DOHH2 (cell line): ENCODE measurements at regions not wholly inside any gene's neighbourhood (a gene's known extent, or its start where the extent isn't known, plus 50 kb on each side); places are given as distances from the start of the nearest gene placed in this dataset.

Source experiments
- H3F3A ChIP-seq: fragments of 200-600 bp; sonication (generic), shearing (Covaris generic); 2 replicates; pipeline ENCODE4 v1.6.0; 2016; ENCODE audit warnings: antibody characterized with exemption, mild to moderate bottlenecking; ENCODE audit not compliant: control insufficient read depth, insufficient read depth
- H3K27ac ChIP-seq: fragments of 200-600 bp; sonication (generic); 2 replicates; pipeline ENCODE4 v1.5.1; 2014; ENCODE audit warnings: low read depth, mild to moderate bottlenecking, low read length, moderate library complexity
- H3K27me3 ChIP-seq: fragments of 200-600 bp; sonication (generic); 2 replicates; pipeline ENCODE4 v1.6.1; 2014; ENCODE audit warnings: mild to moderate bottlenecking, low read length, mixed read lengths; ENCODE audit not compliant: control insufficient read depth
- H3K36me3 ChIP-seq: fragments of 200-600 bp; sonication (generic); 2 replicates; pipeline ENCODE4 v1.6.1; 2014; ENCODE audit warnings: mild to moderate bottlenecking, low read length, moderate library complexity, mixed read lengths; ENCODE audit not compliant: control insufficient read depth
- H3K4me1 ChIP-seq: fragments of 200-600 bp; sonication (generic); 2 replicates; pipeline ENCODE4 v1.6.1; 2014; ENCODE audit warnings: mild to moderate bottlenecking, low read length, mixed read lengths; ENCODE audit not compliant: control insufficient read depth
- H3K4me2 ChIP-seq: fragments of 200-600 bp; sonication (generic); 2 replicates; pipeline ENCODE4 v1.6.0; 2014; ENCODE audit warnings: mild to moderate bottlenecking, low read length, moderate library complexity
- H3K4me3 ChIP-seq: fragments of 200-600 bp; sonication (generic); 2 replicates; pipeline ENCODE4 v1.5.1; 2014; ENCODE audit warnings: mild to moderate bottlenecking, low read length, mixed read lengths
- H3K79me2 ChIP-seq: fragments of 200-600 bp; sonication (generic); 2 replicates; pipeline ENCODE4 v1.6.1; 2014; ENCODE audit warnings: mild to moderate bottlenecking, low read length, mixed read lengths; ENCODE audit not compliant: control insufficient read depth
- H3K9me2 ChIP-seq: fragments of 200-600 bp; sonication (generic); replicated peaks from 2 replicates; pipeline ENCODE4 v1.6.1; 2014; ENCODE audit warnings: mild to moderate bottlenecking, low read length, mixed read lengths; ENCODE audit not compliant: control insufficient read depth
- H3K9me3 ChIP-seq: fragments of 200-600 bp; sonication (generic); 2 replicates; pipeline ENCODE4 v1.6.1; 2014; ENCODE audit warnings: antibody characterized with exemption, low read length, mixed read lengths; ENCODE audit not compliant: control insufficient read depth, insufficient read depth
- H4K20me1 ChIP-seq: fragments of 200-600 bp; sonication (generic); 2 replicates; pipeline ENCODE4 v1.6.0; 2014; ENCODE audit warnings: low read depth, mild to moderate bottlenecking, antibody characterized with exemption, low read length, moderate library complexity; ENCODE audit not compliant: control insufficient read depth, insufficient read depth
- EZH2phosphoT487 ChIP-seq: fragments of 200-600 bp; sonication (generic); IDR thresholded peaks from 2 replicates; pipeline ENCODE4 v1.6.1; 2017; ENCODE audit warnings: borderline replicate concordance, mild to moderate bottlenecking, antibody characterized with exemption, low read length, moderate library complexity, mixed read lengths
- TF ChIP-seq, protein P1 (sequence below): fragments of 200-600 bp; sonication (generic); IDR thresholded peaks from one replicate; pipeline ENCODE4 v1.5.1; 2014; ENCODE audit warnings: antibody characterized with exemption, mild to moderate bottlenecking, low read depth, low read length; ENCODE audit not compliant: poor library complexity, severe bottlenecking

- Histone ChIP-seq H3K4me3 (no peak overlapping the region), H4K20me1 (no peaks in the 10 kb centered on the region), H3F3A (no peaks in the 10 kb centered on the region), H3K4me1 (no peaks in the 10 kb centered on the region), H3K27ac (no peak overlapping the region), H3K79me2 (no peaks in the 10 kb centered on the region), H3K9me2 (no peaks in the 10 kb centered on the region), H3K27me3 (no peaks in the 10 kb centered on the region), H3K9me3 (no peaks in the 10 kb centered on the region), H3K36me3 (no peaks in the 10 kb centered on the region), H3K4me2 (no peak overlapping the region)
- TF ChIP-seq EZH2phosphoT487: no peak
- TF ChIP-seq, protein P1, sequence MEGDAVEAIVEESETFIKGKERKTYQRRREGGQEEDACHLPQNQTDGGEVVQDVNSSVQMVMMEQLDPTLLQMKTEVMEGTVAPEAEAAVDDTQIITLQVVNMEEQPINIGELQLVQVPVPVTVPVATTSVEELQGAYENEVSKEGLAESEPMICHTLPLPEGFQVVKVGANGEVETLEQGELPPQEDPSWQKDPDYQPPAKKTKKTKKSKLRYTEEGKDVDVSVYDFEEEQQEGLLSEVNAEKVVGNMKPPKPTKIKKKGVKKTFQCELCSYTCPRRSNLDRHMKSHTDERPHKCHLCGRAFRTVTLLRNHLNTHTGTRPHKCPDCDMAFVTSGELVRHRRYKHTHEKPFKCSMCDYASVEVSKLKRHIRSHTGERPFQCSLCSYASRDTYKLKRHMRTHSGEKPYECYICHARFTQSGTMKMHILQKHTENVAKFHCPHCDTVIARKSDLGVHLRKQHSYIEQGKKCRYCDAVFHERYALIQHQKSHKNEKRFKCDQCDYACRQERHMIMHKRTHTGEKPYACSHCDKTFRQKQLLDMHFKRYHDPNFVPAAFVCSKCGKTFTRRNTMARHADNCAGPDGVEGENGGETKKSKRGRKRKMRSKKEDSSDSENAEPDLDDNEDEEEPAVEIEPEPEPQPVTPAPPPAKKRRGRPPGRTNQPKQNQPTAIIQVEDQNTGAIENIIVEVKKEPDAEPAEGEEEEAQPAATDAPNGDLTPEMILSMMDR: no peak
Measured at GRCh38 chr10:64558094-64558835, 1037.1 kb downstream of the REEP3 start.

GRCh38 chr10:64571056-64571455 is 1049.9 kb downstream of the REEP3 start:
- Histone ChIP-seq H3F3A (no peaks in the 10 kb centered on the region), H3K36me3 (no peaks in the 10 kb centered on the region), H3K27ac (no peak overlapping the region), H3K4me2 (no peak overlapping the region), H3K9me3 (no peaks in the 10 kb centered on the region; the same call in 1 of the 2 replicates), H3K79me2 (no peaks in the 10 kb centered on the region), H3K4me1 (no peaks in the 10 kb centered on the region), H3K27me3 (no peaks in the 10 kb centered on the region), H4K20me1 (no peaks in the 10 kb centered on the region), H3K4me3 (no peak overlapping the region), H3K9me2 (no peaks in the 10 kb centered on the region)
- TF ChIP-seq, protein P1: no peak
- TF ChIP-seq EZH2phosphoT487: no peak

DNA sequence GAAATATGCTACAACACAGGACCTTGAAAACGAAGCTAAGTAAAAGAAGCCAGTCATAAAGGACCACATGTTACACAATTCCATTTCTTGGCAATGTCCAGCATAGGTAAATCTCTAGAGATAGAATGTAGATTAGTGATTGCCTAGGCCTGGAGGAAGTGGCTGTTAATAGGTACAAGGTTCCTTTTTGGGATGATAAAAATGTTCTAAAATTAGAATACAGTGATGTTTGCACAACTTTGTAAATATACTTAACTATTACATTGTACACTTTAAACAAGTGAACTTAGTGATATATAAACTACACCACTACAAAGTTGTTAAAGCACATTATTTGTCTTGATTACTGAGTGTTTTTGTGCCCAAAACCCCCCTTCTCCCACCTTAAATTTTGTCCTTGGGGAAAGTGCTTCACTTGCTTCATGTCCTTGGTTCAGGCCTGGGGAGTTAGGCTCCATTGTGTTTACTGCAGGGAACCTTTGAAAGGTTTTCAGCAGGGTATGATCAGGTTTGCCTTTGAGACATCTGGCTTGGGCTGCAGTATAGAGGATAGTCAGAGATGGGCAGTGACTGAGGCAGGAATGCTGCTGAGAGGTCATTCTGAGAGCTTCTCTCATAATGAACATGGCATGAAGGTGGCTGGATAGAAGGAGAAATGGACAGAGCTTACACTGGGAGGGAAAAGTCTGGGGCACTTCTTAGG is 1052.6 kb downstream of the REEP3 start:
- H3K27ac ChIP-seq: no peak overlapping the region
- no peak overlapping the region for H3K4me3 ChIP-seq
- no peaks in the 10 kb centered on the region for H3K9me2 ChIP-seq
- H4K20me1 ChIP-seq: no peaks in the 10 kb centered on the region
- no peak overlapping the region for H3K4me2 ChIP-seq
- H3K27me3 ChIP-seq: no peaks in the 10 kb centered on the region
- no peaks in the 10 kb centered on the region for H3K36me3 ChIP-seq
- no peaks in the 10 kb centered on the region for H3K4me1 ChIP-seq
- H3K79me2 ChIP-seq: no peaks in the 10 kb centered on the region
- H3K9me3 ChIP-seq: no peaks in the 10 kb centered on the region; the same call in 1 of the 2 replicates
- no peak for TF ChIP-seq EZH2phosphoT487
- TF ChIP-seq, protein P1: no peak
- no peaks in the 10 kb centered on the region for H3F3A ChIP-seq
